Muscle layer of colon (tissue), 2 donors: ENCODE measurements at regions not wholly inside any gene's neighbourhood (a gene's known extent, or its start where the extent isn't known, plus 50 kb on each side); places are given as distances from the start of the nearest gene placed in this dataset.

Experiments
- H3K27ac ChIP-seq: one replicate; pipeline ENCODE4 v1.7.0; 2013; ENCODE audit warnings: low read depth, mild to moderate bottlenecking, low read length, moderate library complexity
- H3K27me3 ChIP-seq, 2 donors: one replicate each; pipeline ENCODE4 v1.7.0; 2013; ENCODE audit warnings: low read length in 2 of 2, mild to moderate bottlenecking in 2 of 2; ENCODE audit not compliant: insufficient read depth in 2 of 2, control insufficient read depth in 1 of 2
- H3K36me3 ChIP-seq: one replicate; pipeline ENCODE4 v1.7.0; 2013; ENCODE audit warnings: mild to moderate bottlenecking, low read length; ENCODE audit not compliant: insufficient read depth
- H3K4me1 ChIP-seq: one replicate; pipeline ENCODE4 v1.7.0; 2013; ENCODE audit warnings: mild to moderate bottlenecking, low read length; ENCODE audit not compliant: insufficient read depth
- H3K4me3 ChIP-seq, 2 donors: one replicate each; pipeline ENCODE4 v1.7.0; 2013; ENCODE audit warnings: low read length in 2 of 2, low read depth in 1 of 2, mild to moderate bottlenecking in 1 of 2, moderate library complexity in 1 of 2
- H3K9ac ChIP-seq: one replicate; pipeline ENCODE4 v1.7.0; 2013; ENCODE audit warnings: low read length
- H3K9me3 ChIP-seq: one replicate; pipeline ENCODE4 v1.7.0; 2013; ENCODE audit warnings: mild to moderate bottlenecking, low read length
- donor health status: abdominal sarcoma.
- donor health status: Adenocarcinoma of cecum.

DNA sequence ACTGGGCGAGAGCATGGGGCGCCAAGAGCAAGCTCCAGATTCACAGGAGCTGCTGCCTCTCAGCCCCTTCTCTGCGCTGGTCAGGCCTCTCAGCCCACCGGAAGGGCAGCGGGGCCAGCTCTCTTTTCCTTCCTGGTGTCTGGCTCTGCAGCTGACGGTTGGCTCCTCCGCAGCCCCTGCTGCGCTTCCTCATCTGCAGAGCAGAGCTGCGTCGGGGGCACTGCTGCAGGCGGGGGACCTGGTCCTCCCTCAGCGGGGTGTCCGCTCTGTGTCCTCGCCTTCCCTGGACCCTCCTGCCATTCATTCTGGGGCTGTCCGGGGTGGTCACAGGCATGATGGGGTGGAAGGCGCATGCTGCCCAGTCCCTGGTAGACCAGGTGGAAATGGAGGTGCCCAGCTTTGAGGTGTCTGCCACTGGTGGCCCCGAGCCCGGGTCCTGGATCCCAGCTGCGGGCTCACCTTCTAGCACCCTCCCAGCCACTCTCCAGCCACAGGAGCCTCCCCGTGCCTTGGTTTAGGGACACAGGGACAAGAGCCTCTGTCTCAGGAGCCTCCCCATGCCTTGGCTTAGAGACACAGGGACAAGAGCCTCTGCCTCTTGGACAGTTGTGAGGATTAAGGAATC, 84.8 kb downstream of the IRF8 start:
- Histone ChIP-seq H3K27ac (no peak overlapping the region), H3K27me3 (no peaks in the 10 kb centered on the region), H3K9ac (no peak overlapping the region), H3K36me3 (no peaks in the 10 kb centered on the region), H3K9me3 (no peaks in the 10 kb centered on the region), H3K4me3 (no peak overlapping the region), H3K4me1 (no peaks in the 10 kb centered on the region)

DNA sequence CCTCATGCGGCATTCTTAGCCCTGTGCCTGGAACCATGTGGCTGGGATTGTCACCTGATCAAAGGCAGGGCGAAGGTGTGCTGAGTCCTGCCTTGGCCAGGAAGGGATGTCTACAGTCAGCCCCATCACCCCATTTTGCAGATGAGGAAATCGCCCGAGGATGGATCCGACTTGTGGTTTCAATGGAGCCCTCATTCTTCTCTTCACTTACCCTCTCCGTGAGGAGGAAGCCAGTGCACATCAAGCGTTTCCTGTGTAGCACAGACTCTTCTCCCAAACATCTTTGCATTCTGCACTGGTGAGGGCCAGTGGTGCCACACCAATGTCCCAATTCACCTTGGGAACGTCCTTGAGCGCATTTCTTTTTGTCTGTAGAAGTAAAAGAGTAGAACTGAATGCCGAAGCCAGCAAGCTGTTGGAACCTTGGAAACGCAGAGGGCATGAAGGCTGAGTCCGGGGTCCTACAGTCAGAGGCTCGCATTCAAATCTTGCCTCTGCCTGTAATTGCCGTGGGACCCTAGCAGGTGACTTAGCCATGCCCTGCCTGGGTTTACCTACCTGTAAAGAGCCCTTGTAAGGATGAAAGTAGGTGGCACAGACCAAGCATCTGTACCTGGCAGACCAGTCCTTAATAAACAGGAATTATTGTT, 85.4 kb downstream of the IRF8 start:
- H3K27ac ChIP-seq = no peak overlapping the region

DNA sequence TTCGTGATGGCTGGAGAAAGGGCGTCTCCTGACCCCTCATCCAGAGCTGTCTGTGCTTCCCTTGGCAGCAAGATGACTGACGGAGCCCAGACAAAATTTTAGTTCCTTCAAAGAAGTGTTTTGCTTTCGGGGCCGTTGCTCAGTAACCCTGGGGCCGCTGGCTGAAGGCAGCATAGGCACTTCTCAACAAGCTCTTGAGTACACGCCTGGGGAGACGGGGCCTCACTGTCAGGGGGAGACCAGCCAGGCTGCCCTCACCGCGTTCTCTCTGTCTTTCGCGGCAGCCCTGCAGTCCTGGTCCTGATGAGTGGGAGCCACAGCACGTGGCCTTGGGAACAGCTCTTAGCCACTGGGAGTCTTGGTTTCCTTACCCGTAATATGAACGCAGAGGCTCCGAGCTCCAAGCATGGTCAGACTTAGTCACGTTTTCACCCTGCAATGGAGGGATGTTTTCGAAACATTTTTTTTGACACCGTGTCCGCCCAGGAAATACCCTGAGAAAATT, 86.0 kb downstream of the IRF8 start:
- H3K27me3 ChIP-seq = no peaks in the 10 kb centered on the region
- H3K9ac ChIP-seq = no peak overlapping the region
- H3K4me1 ChIP-seq = no peaks in the 10 kb centered on the region
- H3K4me3 ChIP-seq = no peak overlapping the region
- no peak overlapping the region for H3K27ac ChIP-seq
- no peaks in the 10 kb centered on the region for H3K36me3 ChIP-seq
- H3K9me3 ChIP-seq = no peaks in the 10 kb centered on the region

More for the DNA sequence above, 85.4 kb downstream of the IRF8 start:
- H3K4me3 ChIP-seq = no peak overlapping the region
- no peaks in the 10 kb centered on the region for H3K4me1 ChIP-seq
- no peaks in the 10 kb centered on the region for H3K36me3 ChIP-seq
- no peaks in the 10 kb centered on the region for H3K9me3 ChIP-seq
- no peak overlapping the region for H3K9ac ChIP-seq
- H3K27me3 ChIP-seq = no peaks in the 10 kb centered on the region

DNA sequence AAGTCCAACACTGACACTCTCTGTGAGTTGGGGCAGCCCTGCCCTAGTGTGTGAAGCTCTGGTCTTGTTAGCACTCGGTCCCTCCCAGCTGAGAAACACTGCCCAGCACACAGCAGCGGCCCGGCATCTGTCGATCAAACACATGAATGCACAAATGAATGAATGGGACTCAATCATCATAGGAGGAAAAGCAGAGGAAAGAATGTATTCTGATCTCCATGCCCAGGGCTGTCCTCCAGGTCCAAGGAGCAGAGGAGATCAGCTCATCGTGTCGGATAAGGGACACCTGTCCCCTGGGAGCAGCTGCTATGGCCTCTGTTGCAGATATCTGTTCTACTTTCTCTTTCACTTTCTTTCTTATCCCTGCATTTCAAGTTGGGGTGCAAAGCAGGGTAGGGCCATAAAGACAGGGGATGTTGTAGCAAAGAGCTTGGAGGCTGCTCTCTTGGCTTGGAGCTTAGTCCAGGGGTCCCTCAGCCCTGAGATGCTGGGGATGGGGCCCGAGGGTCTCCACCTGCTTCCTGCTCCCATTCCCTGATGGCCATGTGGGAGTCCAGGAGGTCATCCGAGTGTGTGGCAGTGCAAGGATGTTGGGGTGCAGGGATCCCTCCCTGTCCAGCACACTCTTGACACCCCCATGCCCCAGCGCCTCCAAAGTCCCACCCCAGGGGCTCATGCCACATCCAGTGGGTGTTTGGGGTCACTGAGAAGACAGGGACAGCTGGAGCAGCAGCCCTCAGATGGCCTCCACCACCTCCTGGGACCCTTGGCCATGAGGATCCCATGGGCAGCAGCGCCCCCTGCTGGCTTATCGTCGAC, 88.2 kb downstream of the IRF8 start:
- Histone ChIP-seq H3K36me3 (no peaks in the 10 kb centered on the region), H3K27me3 (no peaks in the 10 kb centered on the region), H3K4me1 (no peaks in the 10 kb centered on the region), H3K9ac (no peak overlapping the region), H3K27ac (no peak overlapping the region), H3K4me3 (no peak overlapping the region), H3K9me3 (no peaks in the 10 kb centered on the region)

DNA sequence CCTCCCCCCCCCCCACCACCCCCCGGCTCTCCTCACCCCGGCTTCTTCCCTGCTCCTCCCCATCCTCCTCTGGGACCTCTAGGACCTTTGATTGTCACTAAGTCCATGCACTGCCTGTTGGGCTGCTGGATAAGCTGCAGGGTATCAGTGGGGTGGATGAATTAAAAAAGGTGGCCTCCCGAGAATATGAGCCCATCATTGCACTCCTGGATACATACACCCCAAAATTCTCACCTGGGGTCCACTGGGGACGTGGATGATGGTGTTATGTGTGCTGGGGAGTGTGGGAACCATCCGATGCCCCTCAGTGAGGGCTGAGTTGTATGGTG, 88.8 kb downstream of the IRF8 start:
- H3K9ac ChIP-seq = no peak overlapping the region
- H3K4me1 ChIP-seq = no peaks in the 10 kb centered on the region
- no peak overlapping the region for H3K27ac ChIP-seq
- no peaks in the 10 kb centered on the region for H3K27me3 ChIP-seq
- no peak overlapping the region for H3K4me3 ChIP-seq
- no peaks in the 10 kb centered on the region for H3K36me3 ChIP-seq
- no peaks in the 10 kb centered on the region for H3K9me3 ChIP-seq

DNA sequence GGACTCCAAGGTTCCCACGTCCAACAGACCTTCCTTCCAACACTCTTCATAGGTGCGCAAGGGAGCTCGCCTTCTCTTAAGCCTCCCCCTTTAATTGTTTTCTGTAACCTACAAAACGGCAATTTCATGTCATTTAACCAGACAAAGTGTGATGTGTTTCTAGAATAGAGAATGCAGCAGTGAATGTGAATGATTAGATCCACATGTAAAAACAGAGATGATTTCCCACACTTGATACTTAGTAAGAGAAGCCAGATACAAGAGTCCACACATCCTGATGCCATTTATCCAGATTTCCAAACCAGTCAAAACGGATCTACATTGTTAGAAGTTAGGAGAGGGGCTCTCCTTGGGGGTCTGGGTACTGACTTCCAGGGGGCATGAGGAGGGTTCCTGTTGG, 89.3 kb downstream of the IRF8 start:
- Histone ChIP-seq H3K36me3 (no peaks in the 10 kb centered on the region), H3K9ac (no peak overlapping the region), H3K9me3 (no peaks in the 10 kb centered on the region), H3K4me3 (no peak overlapping the region), H3K27me3 (no peaks in the 10 kb centered on the region), H3K4me1 (no peaks in the 10 kb centered on the region), H3K27ac (no peak overlapping the region)

DNA sequence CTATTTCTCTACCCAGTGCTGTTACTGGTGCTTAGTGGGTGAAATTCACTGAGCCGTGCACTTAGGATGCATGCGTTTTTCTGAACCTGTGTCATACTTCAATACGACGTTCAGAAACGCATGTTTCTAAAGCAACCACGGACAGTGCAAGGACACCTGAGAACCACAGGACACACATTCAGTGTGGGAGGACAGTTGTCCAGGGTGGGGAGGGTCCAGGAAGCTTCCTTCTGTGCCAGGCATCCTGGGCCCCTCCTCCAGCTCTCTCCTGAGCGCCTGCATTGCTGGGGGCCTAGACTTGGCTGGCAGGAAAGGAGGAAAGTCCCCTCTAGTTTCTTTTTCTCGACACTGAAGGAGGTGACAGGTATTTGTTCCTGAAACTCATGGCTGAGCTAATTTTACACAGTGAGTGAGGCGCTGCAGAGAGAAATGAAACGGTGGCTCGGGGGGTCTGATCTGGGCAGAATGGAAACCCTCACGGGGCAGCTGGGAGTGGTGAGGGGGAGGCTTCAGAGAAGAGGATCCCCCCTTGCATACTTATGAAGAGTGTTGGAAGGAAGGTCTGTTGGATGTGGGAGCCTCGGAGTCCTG, 89.9 kb downstream of the IRF8 start:
- Histone ChIP-seq H3K9me3 (no peaks in the 10 kb centered on the region), H3K4me3 (no peak overlapping the region), H3K4me1 (no peaks in the 10 kb centered on the region), H3K27ac (no peak overlapping the region), H3K36me3 (no peaks in the 10 kb centered on the region), H3K9ac (no peak overlapping the region), H3K27me3 (no peaks in the 10 kb centered on the region)

DNA sequence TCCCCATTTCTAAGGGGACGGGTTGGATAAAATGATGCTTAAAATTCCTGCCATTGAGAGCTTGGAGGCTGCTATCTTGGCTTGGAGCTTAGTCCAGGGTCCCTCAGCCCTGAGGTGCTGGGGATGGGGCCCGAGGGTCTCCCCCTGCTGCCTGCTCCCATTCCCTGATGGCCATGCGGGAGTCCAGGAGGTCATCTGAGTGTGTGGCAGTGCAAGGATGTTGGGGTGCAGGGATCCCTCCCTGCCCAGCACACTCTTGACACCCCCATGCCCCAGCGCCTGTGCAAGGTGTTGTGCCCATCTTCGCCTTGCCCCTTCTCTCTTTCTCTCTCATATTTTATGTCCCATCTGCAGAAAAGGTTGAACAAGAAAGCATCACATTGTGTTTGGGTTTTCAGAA, 90.4 kb downstream of the IRF8 start:
- no peak overlapping the region for H3K4me3 ChIP-seq
- no peaks in the 10 kb centered on the region for H3K27me3 ChIP-seq
- H3K36me3 ChIP-seq = no peaks in the 10 kb centered on the region
- H3K27ac ChIP-seq = no peak overlapping the region
- no peaks in the 10 kb centered on the region for H3K4me1 ChIP-seq
- H3K9ac ChIP-seq = no peak overlapping the region
- no peaks in the 10 kb centered on the region for H3K9me3 ChIP-seq

DNA sequence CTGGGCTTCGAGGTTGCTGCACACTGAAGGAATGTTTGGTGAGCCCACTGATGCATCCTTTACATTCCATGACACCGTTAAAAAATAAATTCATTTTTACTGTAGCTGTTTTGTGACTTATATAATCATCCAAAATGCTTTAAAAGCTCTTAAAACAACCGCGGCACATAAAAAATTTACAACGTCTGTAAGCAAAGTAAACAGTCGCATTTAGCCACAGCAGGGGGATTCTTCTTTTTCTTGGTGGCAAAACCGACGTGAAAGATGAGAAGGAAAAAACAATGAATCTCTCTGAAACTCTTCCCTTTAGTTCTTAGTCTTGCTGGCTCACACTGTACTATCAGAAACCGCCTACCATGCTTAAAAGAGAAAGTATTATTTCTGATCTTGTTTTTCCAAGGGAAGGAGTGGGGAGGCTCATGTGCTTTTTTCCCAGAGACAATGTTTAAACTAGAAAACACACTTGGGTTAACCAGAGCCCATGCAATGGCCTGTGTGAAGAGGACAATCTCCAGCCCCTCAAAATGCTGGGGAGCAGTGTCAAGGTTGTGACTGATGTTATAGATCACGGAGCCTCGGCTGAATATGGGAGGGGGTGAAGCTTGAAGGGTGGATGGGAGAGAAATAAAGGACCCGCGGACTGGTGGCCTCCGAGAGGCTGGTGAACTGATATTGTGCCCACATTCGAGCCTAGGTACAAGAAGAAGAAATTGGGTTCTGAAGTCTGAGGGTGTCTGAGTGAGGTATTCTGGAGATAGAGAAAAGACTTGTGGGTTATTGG, 91.1 kb downstream of the IRF8 start:
- no peak overlapping the region for H3K9ac ChIP-seq
- no peaks in the 10 kb centered on the region for H3K36me3 ChIP-seq
- no peaks in the 10 kb centered on the region for H3K4me1 ChIP-seq
- no peak overlapping the region for H3K27ac ChIP-seq
- H3K4me3 ChIP-seq = no peak overlapping the region
- H3K27me3 ChIP-seq = no peaks in the 10 kb centered on the region
- no peaks in the 10 kb centered on the region for H3K9me3 ChIP-seq

DNA sequence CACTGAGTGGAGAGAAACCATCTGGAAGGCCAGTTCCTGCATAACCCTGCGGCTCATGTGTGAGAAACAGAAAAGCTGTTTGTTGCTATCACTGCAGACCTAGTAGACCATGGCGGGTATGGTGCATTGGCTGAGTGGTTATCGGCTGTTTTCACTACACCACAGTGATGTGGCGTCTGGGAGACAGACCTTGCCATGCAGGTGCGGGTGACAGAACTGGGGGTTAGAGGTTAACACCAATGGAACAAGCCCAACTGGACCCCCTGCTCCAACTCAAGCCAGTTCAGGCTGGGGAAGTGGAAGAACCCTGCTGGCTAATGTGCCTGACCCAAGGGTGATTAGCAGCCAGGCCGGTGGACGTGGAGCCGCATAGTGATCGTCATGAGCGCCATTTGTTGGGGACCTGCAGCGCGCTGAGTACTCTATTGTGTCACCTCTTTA, 91.9 kb downstream of the IRF8 start:
- H3K27ac ChIP-seq = no peak overlapping the region
- H3K27me3 ChIP-seq = no peaks in the 10 kb centered on the region
- H3K36me3 ChIP-seq = no peaks in the 10 kb centered on the region
- no peak overlapping the region for H3K4me3 ChIP-seq
- H3K9ac ChIP-seq = no peak overlapping the region
- no peaks in the 10 kb centered on the region for H3K4me1 ChIP-seq
- H3K9me3 ChIP-seq = no peaks in the 10 kb centered on the region

DNA sequence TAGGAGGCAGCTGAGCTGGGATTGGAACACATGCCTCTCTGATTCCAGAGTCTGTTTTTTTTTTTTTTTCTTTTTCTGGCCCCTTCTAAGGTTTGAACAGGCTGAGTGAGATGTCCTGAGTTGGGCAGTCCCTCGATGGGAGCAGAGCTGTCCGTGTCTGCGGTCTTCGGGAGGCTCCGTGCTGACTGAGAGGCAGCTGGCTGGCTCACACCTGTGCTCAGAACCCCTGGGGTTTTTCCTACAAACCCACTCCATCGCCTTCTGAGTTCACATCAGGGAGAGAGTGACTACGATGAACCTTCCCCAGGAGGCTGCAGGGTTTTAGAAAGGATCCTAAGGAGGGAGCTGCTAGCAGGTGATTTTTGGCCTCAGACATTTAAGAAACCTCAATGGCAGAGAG, 92.5 kb downstream of the IRF8 start:
- no peak overlapping the region for H3K27ac ChIP-seq
- H3K9ac ChIP-seq = no peak overlapping the region
- no peaks in the 10 kb centered on the region for H3K9me3 ChIP-seq
- H3K4me1 ChIP-seq = no peaks in the 10 kb centered on the region
- no peak overlapping the region for H3K4me3 ChIP-seq
- peaks cover 0 to 5% of the 10 kb centered on the region in 2 donors for H3K27me3 ChIP-seq
- H3K36me3 ChIP-seq = no peaks in the 10 kb centered on the region
